HepG2 (cell line): ENCODE measurements at regions not wholly inside any gene's neighbourhood (a gene's known extent, or its start where the extent isn't known, plus 50 kb on each side); places are given as distances from the start of the nearest gene placed in this dataset.

Experiments used
- ASH2L ChIP-seq: fragments of 300-600, 200-600 bp; sonication (generic); IDR thresholded peaks from 2 replicates; pipeline ENCODE4 v1.7.0; 2017; ENCODE audit warnings: low read depth, mild to moderate bottlenecking, moderate library complexity, mixed read lengths, low read length; ENCODE audit not compliant: insufficient read length
- CEBPG ChIP-seq: IDR thresholded peaks from 2 replicates; pipeline ENCODE4 v1.6.1; 2016
- DNMT1 ChIP-seq: sonication (generic); formaldehyde crosslinking; IDR thresholded peaks from 2 replicates; pipeline ENCODE4 v1.5.1; 2020; ENCODE audit warnings: mild to moderate bottlenecking, missing genetic modification reagents
- EEA1 ChIP-seq: sonication (generic); formaldehyde crosslinking; IDR thresholded peaks from 2 replicates; pipeline ENCODE4 v1.5.1; 2020; ENCODE audit warnings: mild to moderate bottlenecking, missing genetic modification reagents, borderline replicate concordance
- EP300 ChIP-seq, 3 experiments: sonication (generic) in 1 of 3; formaldehyde crosslinking in 1 of 3; IDR thresholded peaks; 2 replicates each; pipeline versions ENCODE4 v1.5.1 to v1.6.1; 2011 to 2020; ENCODE audit warnings: low read depth in 2 of 3, low read length in 2 of 3, borderline replicate concordance in 1 of 3, improper control_type of control experiment in 1 of 3, mild to moderate bottlenecking in 1 of 3, missing genetic modification reagents in 1 of 3, moderate library complexity in 1 of 3
- FOXA1 ChIP-seq, 2 experiments: fragments of 450-650 bp in 1 of 2; sonication (generic) in 1 of 2; formaldehyde crosslinking in 1 of 2; IDR thresholded peaks; 2 replicates each; pipeline versions ENCODE4 v1.4.0 to v1.6.1; 2016 to 2020; ENCODE audit warnings: missing genetic modification reagents in 1 of 2
- HOXA3 ChIP-seq: sonication (generic); formaldehyde crosslinking; IDR thresholded peaks from 2 replicates; pipeline ENCODE4 v1.5.0; 2020; ENCODE audit warnings: missing genetic modification reagents
- KDM6A ChIP-seq: IDR thresholded peaks from 2 replicates; pipeline ENCODE4 v1.6.1; 2016; ENCODE audit warnings: low read depth
- NFATC3 ChIP-seq: sonication (generic); formaldehyde crosslinking; IDR thresholded peaks from 2 replicates; pipeline ENCODE4 v1.5.1; 2020; ENCODE audit warnings: mild to moderate bottlenecking, missing genetic modification reagents
- PAX8 ChIP-seq: sonication (generic); formaldehyde crosslinking; IDR thresholded peaks from 2 replicates; pipeline ENCODE4 v1.8.0; 2022; ENCODE audit warnings: mild to moderate bottlenecking, missing genetic modification reagents, borderline replicate concordance
- RCOR2 ChIP-seq: IDR thresholded peaks from 2 replicates; pipeline ENCODE4 v1.6.1; 2016; ENCODE audit warnings: missing biosample characterization, missing genetic modification reagents
- RELA ChIP-seq: sonication (generic); formaldehyde crosslinking; IDR thresholded peaks from 2 replicates; pipeline ENCODE4 v1.4.0; 2020; ENCODE audit warnings: missing genetic modification reagents
- RXRB ChIP-seq: IDR thresholded peaks from 2 replicates; pipeline ENCODE4 v1.6.1; 2016; ENCODE audit warnings: borderline replicate concordance, missing genetic modification reagents, missing compliant biosample characterization
- SIX1 ChIP-seq: sonication (generic); formaldehyde crosslinking; IDR thresholded peaks from 2 replicates; pipeline ENCODE4 v1.4.0; 2020; ENCODE audit warnings: missing genetic modification reagents, borderline replicate concordance
- SOX5 ChIP-seq: IDR thresholded peaks from 2 replicates; pipeline ENCODE4 v1.6.1; 2016; ENCODE audit warnings: borderline replicate concordance
- SOX6 ChIP-seq, 2 experiments: fragments of 450-650 bp in 1 of 2; sonication (generic) in 1 of 2; formaldehyde crosslinking in 1 of 2; IDR thresholded peaks; 2 replicates each; pipeline versions ENCODE4 v1.4.0 to v1.6.1; 2017 to 2020; ENCODE audit warnings: antibody characterized with exemption in 1 of 2, mild to moderate bottlenecking in 1 of 2, missing genetic modification reagents in 1 of 2
- TAF1 ChIP-seq: sonication (generic); formaldehyde crosslinking; IDR thresholded peaks from 2 replicates; pipeline ENCODE4 v1.4.0; 2020; ENCODE audit warnings: missing genetic modification reagents
- ZFX ChIP-seq: sonication (generic); formaldehyde crosslinking; IDR thresholded peaks from 2 replicates; pipeline ENCODE4 v1.4.0; 2020; ENCODE audit warnings: mild to moderate bottlenecking, low read depth, missing genetic modification reagents, moderate library complexity
- TF ChIP-seq, protein P1 (sequence below): sonication (generic); formaldehyde crosslinking; IDR thresholded peaks from 2 replicates; pipeline ENCODE4 v1.4.0; 2020; ENCODE audit warnings: missing genetic modification reagents
- TF ChIP-seq, protein P2 (sequence below): sonication (generic); formaldehyde crosslinking; IDR thresholded peaks from 2 replicates; pipeline ENCODE4 v1.4.0; 2020; ENCODE audit warnings: missing genetic modification reagents
- TF ChIP-seq, protein P3 (sequence below): sonication (generic); formaldehyde crosslinking; IDR thresholded peaks from 2 replicates; pipeline ENCODE4 v1.4.0; 2020; ENCODE audit warnings: mild to moderate bottlenecking, missing genetic modification reagents
- TF ChIP-seq, protein P4 (sequence below): sonication (generic); formaldehyde crosslinking; IDR thresholded peaks from 2 replicates; pipeline ENCODE4 v1.8.0; 2022; ENCODE audit warnings: mild to moderate bottlenecking, missing genetic modification reagents, moderate library complexity

DNA sequence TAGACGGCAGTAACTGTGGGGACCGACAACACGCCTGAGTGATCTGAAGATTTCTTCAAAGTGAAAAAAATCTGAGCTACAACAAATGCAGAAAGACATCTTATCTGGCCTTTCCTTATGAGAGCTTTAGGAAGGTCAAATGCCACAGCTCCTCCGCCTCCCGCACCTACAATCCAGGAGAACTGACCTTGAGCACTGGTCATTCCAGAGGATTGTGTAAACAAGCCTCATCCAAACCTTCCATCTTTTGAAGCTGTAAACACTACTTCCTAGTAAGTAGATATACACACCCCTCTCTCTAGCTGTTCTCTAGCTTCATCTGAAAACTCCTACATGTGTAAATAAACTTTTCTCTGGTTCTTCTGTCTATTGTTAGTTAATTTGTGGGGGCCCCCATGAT lies 76.9 kb downstream of the CD24 start (continued):
- TF ChIP-seq, protein P1, sequence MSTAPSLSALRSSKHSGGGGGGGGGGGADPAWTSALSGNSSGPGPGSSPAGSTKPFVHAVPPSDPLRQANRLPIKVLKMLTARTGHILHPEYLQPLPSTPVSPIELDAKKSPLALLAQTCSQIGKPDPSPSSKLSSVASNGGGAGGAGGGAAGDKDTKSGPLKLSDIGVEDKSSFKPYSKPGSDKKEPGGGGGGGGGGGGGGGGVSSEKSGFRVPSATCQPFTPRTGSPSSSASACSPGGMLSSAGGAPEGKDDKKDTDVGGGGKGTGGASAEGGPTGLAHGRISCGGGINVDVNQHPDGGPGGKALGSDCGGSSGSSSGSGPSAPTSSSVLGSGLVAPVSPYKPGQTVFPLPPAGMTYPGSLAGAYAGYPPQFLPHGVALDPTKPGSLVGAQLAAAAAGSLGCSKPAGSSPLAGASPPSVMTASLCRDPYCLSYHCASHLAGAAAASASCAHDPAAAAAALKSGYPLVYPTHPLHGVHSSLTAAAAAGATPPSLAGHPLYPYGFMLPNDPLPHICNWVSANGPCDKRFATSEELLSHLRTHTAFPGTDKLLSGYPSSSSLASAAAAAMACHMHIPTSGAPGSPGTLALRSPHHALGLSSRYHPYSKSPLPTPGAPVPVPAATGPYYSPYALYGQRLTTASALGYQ (CRISPR knock-in tag): 0 out of 2 replicates have a peak, but pooled peaks have one; percentile 45
- TF ChIP-seq ASH2L: peak; percentile 46
- TF ChIP-seq PAX8 (CRISPR knock-in tag): no peak
- peak; percentile 69; the same call in 1 of the 2 replicates for TF ChIP-seq RXRB (CRISPR knock-in tag)
- TF ChIP-seq SIX1 (CRISPR knock-in tag): 0 out of 2 replicates have a peak, but pooled peaks have one; percentile 24
- no peak for TF ChIP-seq TAF1 (CRISPR knock-in tag)
- TF ChIP-seq SOX6 (IDR thresholded peaks at IDR 0.05): no peak
- peak; percentile 79 for TF ChIP-seq SOX6 (CRISPR knock-in tag; IDR thresholded peaks at IDR 0.05)
- TF ChIP-seq KDM6A: no peak
- peak; percentile 81; the same call in 1 of the 2 replicates for TF ChIP-seq SOX5 (CRISPR knock-in tag)
- no peak for TF ChIP-seq FOXA1 (IDR thresholded peaks at IDR 0.05)
- peak; percentile 91 for TF ChIP-seq FOXA1 (CRISPR knock-in tag; IDR thresholded peaks at IDR 0.05)
- TF ChIP-seq EP300 (IDR thresholded peaks at IDR 0.05; ENCODE audit: low read depth in 2 of 2, low read length in 2 of 2): peak in 1 of 2 experiments; percentile 77; a peak in 2 of 4 replicates
- no peak for TF ChIP-seq EP300 (CRISPR knock-in tag; IDR thresholded peaks at IDR 0.05; ENCODE audit: borderline replicate concordance)
- TF ChIP-seq, protein P2, sequence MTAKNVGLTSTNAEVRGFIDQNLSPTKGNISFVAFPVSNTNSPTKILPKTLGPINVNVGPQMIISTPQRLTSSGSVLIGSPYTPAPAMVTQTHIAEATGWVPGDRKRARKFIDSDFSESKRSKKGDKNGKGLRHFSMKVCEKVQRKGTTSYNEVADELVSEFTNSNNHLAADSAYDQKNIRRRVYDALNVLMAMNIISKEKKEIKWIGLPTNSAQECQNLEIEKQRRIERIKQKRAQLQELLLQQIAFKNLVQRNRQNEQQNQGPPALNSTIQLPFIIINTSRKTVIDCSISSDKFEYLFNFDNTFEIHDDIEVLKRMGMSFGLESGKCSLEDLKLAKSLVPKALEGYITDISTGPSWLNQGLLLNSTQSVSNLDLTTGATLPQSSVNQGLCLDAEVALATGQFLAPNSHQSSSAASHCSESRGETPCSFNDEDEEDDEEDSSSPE (CRISPR knock-in tag): no peak
- 0 out of 2 replicates have a peak, but pooled peaks have one; percentile 31 for TF ChIP-seq HOXA3
- no peak for TF ChIP-seq EEA1 (CRISPR knock-in tag)
- TF ChIP-seq DNMT1 (CRISPR knock-in tag): no peak
- no peak for TF ChIP-seq ZFX (CRISPR knock-in tag)
- TF ChIP-seq CEBPG (CRISPR knock-in tag): peak; percentile 49; the same call in 1 of the 2 replicates
- TF ChIP-seq, protein P3, sequence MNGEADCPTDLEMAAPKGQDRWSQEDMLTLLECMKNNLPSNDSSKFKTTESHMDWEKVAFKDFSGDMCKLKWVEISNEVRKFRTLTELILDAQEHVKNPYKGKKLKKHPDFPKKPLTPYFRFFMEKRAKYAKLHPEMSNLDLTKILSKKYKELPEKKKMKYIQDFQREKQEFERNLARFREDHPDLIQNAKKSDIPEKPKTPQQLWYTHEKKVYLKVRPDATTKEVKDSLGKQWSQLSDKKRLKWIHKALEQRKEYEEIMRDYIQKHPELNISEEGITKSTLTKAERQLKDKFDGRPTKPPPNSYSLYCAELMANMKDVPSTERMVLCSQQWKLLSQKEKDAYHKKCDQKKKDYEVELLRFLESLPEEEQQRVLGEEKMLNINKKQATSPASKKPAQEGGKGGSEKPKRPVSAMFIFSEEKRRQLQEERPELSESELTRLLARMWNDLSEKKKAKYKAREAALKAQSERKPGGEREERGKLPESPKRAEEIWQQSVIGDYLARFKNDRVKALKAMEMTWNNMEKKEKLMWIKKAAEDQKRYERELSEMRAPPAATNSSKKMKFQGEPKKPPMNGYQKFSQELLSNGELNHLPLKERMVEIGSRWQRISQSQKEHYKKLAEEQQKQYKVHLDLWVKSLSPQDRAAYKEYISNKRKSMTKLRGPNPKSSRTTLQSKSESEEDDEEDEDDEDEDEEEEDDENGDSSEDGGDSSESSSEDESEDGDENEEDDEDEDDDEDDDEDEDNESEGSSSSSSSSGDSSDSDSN (CRISPR knock-in tag): no peak
- TF ChIP-seq, protein P4, sequence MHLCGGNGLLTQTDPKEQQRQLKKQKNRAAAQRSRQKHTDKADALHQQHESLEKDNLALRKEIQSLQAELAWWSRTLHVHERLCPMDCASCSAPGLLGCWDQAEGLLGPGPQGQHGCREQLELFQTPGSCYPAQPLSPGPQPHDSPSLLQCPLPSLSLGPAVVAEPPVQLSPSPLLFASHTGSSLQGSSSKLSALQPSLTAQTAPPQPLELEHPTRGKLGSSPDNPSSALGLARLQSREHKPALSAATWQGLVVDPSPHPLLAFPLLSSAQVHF (CRISPR knock-in tag): no peak
- TF ChIP-seq RELA (CRISPR knock-in tag): no peak
- TF ChIP-seq NFATC3 (CRISPR knock-in tag): no peak
- peak; percentile 86 for TF ChIP-seq RCOR2
